Neural cell (in vitro differentiated cells): ENCODE measurements at regions not wholly inside any gene's neighbourhood (a gene's known extent, or its start where the extent isn't known, plus 50 kb on each side); places are given as distances from the start of the nearest gene placed in this dataset.

Experiments
- CTCF ChIP-seq: fragments of 450-650 bp; IDR thresholded peaks from 2 replicates; pipeline ENCODE4 v1.5.1; 2014; ENCODE audit warnings: antibody characterized with exemption, mild to moderate bottlenecking, moderate library complexity; ENCODE audit not compliant: poor library complexity, severe bottlenecking
- EZH2 ChIP-seq: fragments of 200-600, 300-800 bp; shearing (Covaris generic), sonication (generic); IDR thresholded peaks from 2 replicates; pipeline ENCODE4 v1.6.1; 2014; ENCODE audit warnings: antibody characterized with exemption, low read length, borderline replicate concordance, mild to moderate bottlenecking; ENCODE audit not compliant: insufficient read depth, poor library complexity, severe bottlenecking
- MXI1 ChIP-seq: fragments of 450-650 bp; conservative IDR thresholded peaks from 2 replicates; pipeline ENCODE4 v1.6.1; 2014; ENCODE audit warnings: antibody characterized with exemption, mild to moderate bottlenecking; ENCODE audit not compliant: poor library complexity, severe bottlenecking

- no peak for TF ChIP-seq CTCF
- no peak for TF ChIP-seq MXI1
- no peak for TF ChIP-seq EZH2
Observed at GRCh38 chr6:148214667-148215066, 128.0 kb upstream of the SASH1 start.
